Fibroblast of skin of back (primary cell): ENCODE measurements at regions not wholly inside any gene's neighbourhood (a gene's known extent, or its start where the extent isn't known, plus 50 kb on each side); places are given as distances from the start of the nearest gene placed in this dataset.

Source experiments
- DNase-seq: peaks from one replicate; pipeline ENCODE4 v3.0.0-alpha.2; 2013

- DNase-seq = no peak
These were observed 172.3 kb upstream of the ADO start for GRCh38 chr10:62632071-62632809.

GRCh38 chr10:62633976-62634375 is 170.5 kb upstream of the ADO start:
- DNase-seq = no peak

- no peak for DNase-seq
These were observed 169.9 kb upstream of the ADO start for GRCh38 chr10:62634576-62634975.

DNA sequence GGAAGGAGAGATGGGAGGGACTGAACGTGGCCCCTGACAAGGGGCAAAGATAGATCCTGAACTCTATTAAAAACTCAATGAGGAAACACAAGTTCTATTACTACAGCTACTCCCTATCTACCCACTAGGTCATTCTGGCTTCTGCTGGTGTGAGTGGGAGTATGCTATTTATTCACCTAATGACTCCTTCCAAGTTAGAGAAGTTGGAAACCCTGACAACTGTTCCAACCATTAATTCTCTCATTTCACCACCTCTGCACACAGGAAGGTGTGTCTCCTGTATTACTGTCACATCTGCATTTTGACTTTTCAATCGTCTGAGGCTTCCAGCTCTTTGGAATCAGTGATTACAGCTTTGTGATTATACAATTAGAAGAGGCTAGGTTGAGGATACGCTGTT is 169.4 kb upstream of the ADO start:
- DNase-seq = no peak

GRCh38 chr10:62636825-62637248 is 167.7 kb upstream of the ADO start:
- DNase-seq = no peak

DNA sequence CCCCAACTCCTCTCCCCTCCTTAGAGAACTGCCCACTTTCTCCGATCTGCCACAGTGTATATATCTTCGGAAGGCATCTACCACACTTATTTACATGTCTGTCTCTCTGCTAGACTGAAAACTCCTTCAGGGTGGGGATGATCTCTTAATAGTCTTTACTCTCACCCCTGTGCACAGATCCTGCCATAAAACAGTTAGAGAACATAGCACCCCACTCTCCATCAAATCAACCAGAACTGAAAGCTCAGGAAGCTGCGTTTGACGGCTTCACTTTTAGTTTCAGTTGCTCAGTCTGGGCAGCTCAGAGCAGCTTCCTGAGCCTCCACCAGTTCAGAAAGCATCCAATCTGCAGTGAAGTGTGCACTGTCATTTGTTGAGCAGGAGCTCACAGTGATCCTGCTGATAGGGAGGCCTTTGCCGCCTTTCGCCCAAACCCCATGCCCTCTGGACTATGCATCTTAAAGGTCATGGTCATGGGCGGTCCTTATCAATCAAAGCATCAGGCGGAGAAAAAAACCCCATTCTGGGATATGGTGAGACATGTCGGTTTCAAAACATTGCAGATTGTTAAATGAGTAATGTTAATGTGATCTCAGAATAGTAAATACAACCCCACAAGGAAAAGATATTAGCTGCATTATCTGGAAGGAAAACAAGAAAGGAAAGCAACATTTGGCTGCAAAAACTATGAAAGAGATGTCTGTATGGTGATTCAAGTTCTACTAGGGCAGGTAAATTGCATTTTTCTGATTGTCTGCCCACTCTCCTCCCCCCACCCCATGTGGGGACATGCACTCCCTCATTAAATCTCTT is 167.1 kb upstream of the ADO start:
- DNase-seq = no peak

DNA sequence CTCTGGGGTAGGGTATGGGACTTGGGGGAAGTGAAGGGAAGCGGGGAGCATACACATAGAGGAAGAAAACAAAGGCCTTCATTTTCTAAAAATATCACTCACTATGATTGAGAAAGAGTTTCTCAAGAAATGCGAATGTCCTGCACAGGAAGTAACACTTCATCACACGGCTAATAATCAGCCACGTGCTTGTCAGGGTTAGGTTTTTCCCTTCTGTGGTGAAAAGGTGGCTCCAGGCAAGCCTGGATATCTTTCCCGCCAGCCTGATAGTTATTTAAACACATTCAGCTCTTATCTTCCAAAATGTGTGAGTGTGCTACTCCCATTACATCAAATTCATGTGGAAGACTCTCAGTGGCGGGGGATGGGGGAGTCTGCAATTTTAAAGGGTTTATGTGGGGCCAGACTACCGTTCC is 166.4 kb upstream of the ADO start:
- DNase-seq = no peak

- no peak for DNase-seq
These were observed 165.4 kb upstream of the ADO start for GRCh38 chr10:62639144-62639543.

- DNase-seq = no peak
These were observed 164.1 kb upstream of the ADO start for GRCh38 chr10:62640411-62640810.

GRCh38 chr10:62643606-62644587 is 160.6 kb upstream of the ADO start:
- DNase-seq = no peak

DNA sequence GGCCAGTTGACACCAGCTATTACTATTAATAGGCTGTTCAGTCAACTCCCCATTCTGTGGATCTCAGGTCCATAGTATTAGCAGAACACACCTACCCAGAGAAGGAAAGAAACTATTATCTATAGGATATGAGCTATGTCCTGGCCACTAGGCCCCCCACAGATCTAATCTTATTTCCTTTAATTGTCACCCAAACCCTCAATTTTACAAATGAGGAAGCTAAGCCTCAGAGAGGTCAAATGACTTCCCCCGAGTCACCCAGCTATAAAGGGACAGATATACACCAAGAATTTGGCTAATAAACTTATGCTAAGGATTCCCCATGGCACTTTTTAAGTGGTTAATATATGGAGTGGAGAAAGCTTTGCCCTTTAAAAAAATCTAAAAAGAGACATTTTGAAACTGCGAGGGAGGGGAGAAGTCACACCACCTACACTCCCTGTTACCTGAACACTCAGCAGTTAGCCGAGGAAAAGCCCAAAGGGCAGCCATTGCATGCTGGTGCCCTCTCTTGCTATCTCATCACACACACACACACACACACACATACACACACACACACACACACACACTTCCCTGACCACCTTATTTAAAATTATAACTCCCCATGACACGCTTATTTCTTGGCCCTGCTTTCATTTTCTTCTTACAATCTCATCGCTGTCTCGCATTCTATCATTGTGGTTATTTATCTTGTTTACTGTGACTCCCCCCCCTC is 157.0 kb upstream of the ADO start:
- no peak for DNase-seq

GRCh38 chr10:62648921-62649320 is 155.6 kb upstream of the ADO start:
- DNase-seq = no peak

- no peak for DNase-seq
These were observed 154.1 kb upstream of the ADO start for GRCh38 chr10:62650411-62650810.

DNA sequence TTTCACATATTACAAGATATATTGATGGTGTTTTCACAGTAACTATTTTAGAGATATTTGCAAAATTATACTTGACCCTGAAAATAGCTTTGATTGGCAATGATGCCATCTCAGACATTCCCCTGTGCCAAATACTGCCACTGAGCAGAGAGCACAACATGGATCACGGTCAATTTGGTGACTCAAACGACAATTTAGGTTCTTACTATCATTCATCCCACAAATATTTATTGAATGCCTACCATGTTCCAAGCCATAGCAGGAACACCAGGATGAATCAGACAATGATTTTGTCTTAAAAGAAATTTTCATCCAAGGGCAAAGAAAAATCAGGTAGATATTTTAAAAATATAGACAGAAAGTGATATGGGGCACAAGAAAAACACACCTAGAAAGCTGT is 153.2 kb upstream of the ADO start:
- DNase-seq = peak; percentile 56

GRCh38 chr10:62652114-62652513 is 152.4 kb upstream of the ADO start:
- peak; percentile 13 for DNase-seq

- no peak for DNase-seq
These were observed 152.0 kb upstream of the ADO start for GRCh38 chr10:62652564-62652963.

- DNase-seq = no peak
These were observed 151.3 kb upstream of the ADO start for GRCh38 chr10:62653254-62653653.

DNA sequence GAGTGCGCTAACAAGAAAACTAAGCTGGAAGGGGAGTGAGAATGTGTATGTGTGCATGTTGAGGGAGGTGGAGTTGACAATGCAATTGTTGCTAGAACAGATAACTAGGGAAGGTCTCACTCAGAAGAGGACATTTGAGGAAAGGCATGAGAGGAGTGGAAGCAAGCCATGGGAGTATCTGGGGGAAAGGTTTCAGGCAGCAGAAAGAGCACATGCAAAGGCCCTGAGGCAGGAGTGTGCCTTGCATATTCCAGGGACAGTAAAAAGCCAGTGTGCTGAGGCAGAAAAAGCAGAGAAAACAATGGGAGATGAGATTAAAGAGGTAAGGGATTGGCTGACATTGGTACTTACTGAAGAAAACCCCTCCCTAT is 149.6 kb upstream of the ADO start:
- no peak for DNase-seq

DNA sequence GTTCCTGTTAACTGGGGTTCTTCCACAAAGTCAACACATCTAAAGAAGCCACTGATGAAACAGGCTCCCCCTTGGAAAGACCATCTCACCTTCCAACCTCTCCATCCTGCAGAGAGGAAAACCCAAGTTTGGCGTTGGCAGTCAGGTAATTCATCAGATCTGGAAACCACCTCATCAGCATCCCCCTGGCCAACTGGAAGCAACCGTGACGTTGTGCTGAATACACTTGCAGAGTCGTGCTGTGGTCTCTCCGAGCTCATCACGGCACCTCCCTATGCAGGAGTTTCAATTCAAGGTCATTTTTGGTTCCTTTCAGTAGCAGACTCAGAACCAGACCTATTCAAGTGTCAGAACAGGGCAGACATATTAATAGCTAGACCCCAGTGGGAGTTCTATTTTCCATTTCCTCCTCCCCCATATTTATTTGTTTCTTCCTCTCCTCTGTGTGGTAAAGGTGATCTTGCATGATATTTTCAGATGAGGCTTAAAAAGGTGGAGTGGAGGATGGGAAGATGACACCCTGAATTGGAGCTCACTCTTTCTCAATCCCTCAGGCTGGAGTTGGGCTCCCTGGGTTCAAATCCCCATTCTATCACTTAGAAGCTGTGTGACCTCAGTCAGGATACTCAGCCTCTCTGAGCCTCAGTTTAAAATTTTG is 149.1 kb upstream of the ADO start:
- DNase-seq = no peak

GRCh38 chr10:62657244-62657835 is 147.2 kb upstream of the ADO start:
- DNase-seq = no peak

GRCh38 chr10:62658516-62658915 is 146.0 kb upstream of the ADO start:
- no peak for DNase-seq
